HG03457 (cell line): ENCODE measurements at regions not wholly inside any gene's neighbourhood (a gene's known extent, or its start where the extent isn't known, plus 50 kb on each side); places are given as distances from the start of the nearest gene placed in this dataset.

ENCODE experiments used
- ATAC-seq: cut with Tn5 transposase; IDR thresholded peaks from one replicate; pipeline ENCODE4 v1.9.1; 2021; ENCODE audit warnings: moderate number of reproducible peaks; ENCODE audit not compliant: unreplicated experiment

GRCh38 chr21:35940074-35940927 lies 120.0 kb downstream of the SETD4 start:
- no peak for ATAC-seq

GRCh38 chr21:35938446-35938845 lies 121.9 kb downstream of the SETD4 start:
- ATAC-seq = no peak

- ATAC-seq = no peak
Observed at GRCh38 chr21:35933466-35933865, 126.9 kb downstream of the SETD4 start.

- no peak for ATAC-seq
Observed at GRCh38 chr21:35932232-35932911, 128.0 kb downstream of the SETD4 start.

GRCh38 chr21:35929901-35930300 lies 130.4 kb downstream of the SETD4 start:
- no peak for ATAC-seq

GRCh38 chr21:35927262-35927661 lies 133.1 kb downstream of the SETD4 start:
- no peak for ATAC-seq

- ATAC-seq = no peak
Observed at GRCh38 chr21:35926003-35926740, 134.2 kb downstream of the SETD4 start.

- no peak for ATAC-seq
Observed at GRCh38 chr21:35925497-35925896, 134.8 kb downstream of the SETD4 start.

- no peak for ATAC-seq
Observed at GRCh38 chr21:35924714-35925301, 135.5 kb downstream of the SETD4 start.

- no peak for ATAC-seq
Observed at GRCh38 chr21:35923971-35924370, 136.4 kb downstream of the SETD4 start.

GRCh38 chr21:35922618-35923017 lies 137.7 kb downstream of the SETD4 start:
- ATAC-seq = no peak

- ATAC-seq = no peak
Observed at GRCh38 chr21:35921471-35921870, 138.9 kb downstream of the SETD4 start.

- no peak for ATAC-seq
Observed at GRCh38 chr21:35920436-35920835, 139.9 kb downstream of the SETD4 start.

- no peak for ATAC-seq
Observed at GRCh38 chr21:35915030-35915429, 145.3 kb downstream of the SETD4 start.

GRCh38 chr21:35911412-35912191 lies 148.7 kb downstream of the SETD4 start:
- ATAC-seq = no peak

- no peak for ATAC-seq
Observed at GRCh38 chr21:35909456-35910223, 150.7 kb downstream of the SETD4 start.

GRCh38 chr21:35908311-35909078 lies 151.8 kb downstream of the SETD4 start:
- ATAC-seq = no peak

- ATAC-seq = no peak
Observed at GRCh38 chr21:35906586-35906985, 153.7 kb downstream of the SETD4 start.

GRCh38 chr21:35905963-35906345 lies 154.4 kb downstream of the SETD4 start:
- no peak for ATAC-seq
